RWPE1 (cell line): ENCODE measurements at regions not wholly inside any gene's neighbourhood (a gene's known extent, or its start where the extent isn't known, plus 50 kb on each side); places are given as distances from the start of the nearest gene placed in this dataset.

Experiments used
- CTCF ChIA-PET: fragments of 350-600 bp; sonication (Branson Sonifier 250); formaldehyde crosslinking; extraction: SDS; loops from one replicate; lab custom pipeline; 2021; lab: Yijun Ruan, JAX
- POLR2A ChIA-PET: fragments of 400-600 bp; formaldehyde crosslinking; extraction: SDS; loops from one replicate; lab custom pipeline; 2020; ENCODE audit warnings: antibody characterized with exemption; ENCODE audit not compliant: low non-redundant PET; lab: Yijun Ruan, JAX
- DNase-seq: peaks from one replicate; pipeline ENCODE4 v3.0.0; 2012; ENCODE audit warnings: low spot score
- H3K27ac ChIP-seq: fragments of 450-650 bp; 2 replicates; pipeline ENCODE4 v1.5.1; 2017
- CTCF ChIP-seq: fragments of 450-650 bp; conservative IDR thresholded peaks from 2 replicates; pipeline ENCODE4 v1.5.1; 2017; ENCODE audit warnings: low read depth, mild to moderate bottlenecking

GRCh38 chr5:164951570-164951969 lies 1446.2 kb downstream of the MAT2B start:
- H3K27ac ChIP-seq = no peak overlapping the region
- TF ChIP-seq CTCF = no peak
- no peak for DNase-seq
- POLR2A ChIA-PET = no interaction called here
- CTCF ChIA-PET = no interaction called here

DNA sequence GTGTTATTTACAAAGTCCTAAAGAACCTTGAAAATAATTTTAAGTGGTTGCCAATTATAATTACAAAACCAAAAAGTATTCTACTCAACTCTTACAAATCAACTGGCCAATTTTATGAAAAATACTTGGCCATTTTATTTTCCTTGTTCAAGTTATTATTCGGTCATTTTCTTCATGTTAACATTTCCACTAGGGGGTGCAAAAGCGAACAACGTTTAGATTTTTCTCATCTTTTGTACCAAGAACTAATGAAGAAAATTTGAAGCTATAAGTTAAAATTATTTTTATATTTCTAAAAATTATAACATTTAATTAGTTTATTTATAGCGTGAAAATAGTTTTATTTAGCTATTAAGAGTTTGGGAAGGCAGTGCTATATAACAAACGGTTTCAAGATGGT lies 1453.3 kb downstream of the MAT2B start:
- no peak overlapping the region for H3K27ac ChIP-seq
- ChIA-PET CTCF (interaction anchor here (0.6 to 0.8 kb wide), 2 partner anchors 14 to 75 kb away, joined by 3 read pairs; no protein-coding TSS in a partner anchor), POLR2A (no interaction called here)
- no peak for TF ChIP-seq CTCF
- no peak for DNase-seq

DNA sequence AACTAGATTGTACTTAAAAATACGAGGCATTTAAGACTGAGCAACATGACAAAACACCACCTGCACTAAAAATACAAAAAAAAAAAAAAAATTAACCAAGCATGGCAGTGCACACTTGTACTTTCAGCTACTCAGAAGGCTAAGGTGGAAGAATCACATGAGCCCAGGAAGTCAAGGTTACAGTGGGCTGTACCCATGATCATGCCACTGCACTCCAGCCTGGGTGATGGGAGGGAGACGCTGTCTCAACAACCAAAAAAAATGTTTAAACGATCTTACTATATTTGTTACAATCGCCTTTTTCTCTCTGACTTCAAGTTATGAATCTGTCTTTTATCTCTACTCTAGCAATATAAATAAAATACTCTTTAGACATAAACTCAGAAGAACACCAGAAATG lies 1454.3 kb downstream of the MAT2B start:
- H3K27ac ChIP-seq = no peak overlapping the region
- no peak for TF ChIP-seq CTCF
- no peak for DNase-seq
- ChIA-PET POLR2A (no interaction called here), CTCF (interaction anchor here (0.6 to 0.7 kb wide), 2 partner anchors 47 to 657 kb away, joined by 3 read pairs; no protein-coding TSS in a partner anchor)

DNA sequence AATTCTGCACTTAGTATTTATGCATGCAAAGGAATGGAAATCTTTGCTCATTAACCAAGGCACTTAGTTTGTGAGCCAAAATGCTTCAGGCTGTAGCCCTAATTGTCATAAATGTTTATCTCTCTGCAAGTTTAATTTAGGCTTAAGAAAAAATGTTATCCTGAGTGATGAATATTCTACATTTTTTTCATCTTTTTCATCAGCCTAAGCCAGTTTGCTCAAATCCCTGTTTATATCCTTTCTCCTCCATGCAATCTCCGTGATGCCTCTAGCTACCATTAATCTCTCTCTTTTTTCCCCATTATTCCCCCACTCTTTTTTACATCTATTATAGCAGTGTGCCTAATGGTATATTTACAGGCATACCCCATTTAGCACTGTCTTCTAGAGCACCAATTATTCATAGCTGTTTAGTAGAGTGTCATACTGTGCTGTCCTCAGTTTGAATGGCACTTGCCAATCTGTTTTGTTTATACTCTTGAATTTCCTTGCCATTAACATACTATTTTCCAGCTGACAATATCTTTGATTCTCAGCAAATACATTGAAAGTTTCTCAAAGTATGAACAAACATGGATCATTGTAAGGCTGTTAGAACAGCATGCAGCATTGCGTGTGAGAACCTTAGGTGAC lies 1457.0 kb downstream of the MAT2B start:
- H3K27ac ChIP-seq = no peak overlapping the region
- POLR2A ChIA-PET = no interaction called here
- no peak for DNase-seq
- CTCF ChIA-PET = interaction anchor here (0.6 kb wide), 1 partner anchor 17 kb away, joined by 5 read pairs; no protein-coding TSS in a partner anchor
- TF ChIP-seq CTCF = no peak

DNA sequence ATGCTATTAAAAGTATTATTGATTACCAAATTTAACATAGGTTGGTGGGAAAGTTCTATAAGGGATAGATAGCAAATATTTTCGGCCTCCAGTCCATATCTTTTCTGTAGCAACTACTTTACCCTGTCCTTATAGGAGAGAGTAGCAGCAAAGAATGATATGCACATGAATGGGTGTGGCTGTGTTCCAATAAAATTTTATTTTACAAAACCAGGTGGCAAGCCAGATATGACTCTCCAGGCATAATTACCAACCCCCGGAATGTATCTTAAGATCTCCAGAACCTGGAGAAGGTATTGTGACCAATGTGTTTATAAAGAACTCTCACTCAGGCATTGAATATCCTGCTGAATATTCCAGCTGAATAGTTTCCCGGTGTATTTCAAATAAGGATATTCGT lies 1461.2 kb downstream of the MAT2B start:
- no peak for TF ChIP-seq CTCF
- ChIA-PET CTCF (no interaction called here), POLR2A (no interaction called here)
- no peak for DNase-seq
- no peak overlapping the region for H3K27ac ChIP-seq

- POLR2A ChIA-PET = no interaction called here
- TF ChIP-seq CTCF = no peak
- CTCF ChIA-PET = no interaction called here
- no peak overlapping the region for H3K27ac ChIP-seq
- DNase-seq = no peak
Observed at GRCh38 chr5:164967354-164967753, 1461.9 kb downstream of the MAT2B start.
